ENCODE measurements at regions not wholly inside any gene's neighbourhood (a gene's known extent, or its start where the extent isn't known, plus 50 kb on each side); places are given as distances from the start of the nearest gene placed in this dataset.

DNA sequence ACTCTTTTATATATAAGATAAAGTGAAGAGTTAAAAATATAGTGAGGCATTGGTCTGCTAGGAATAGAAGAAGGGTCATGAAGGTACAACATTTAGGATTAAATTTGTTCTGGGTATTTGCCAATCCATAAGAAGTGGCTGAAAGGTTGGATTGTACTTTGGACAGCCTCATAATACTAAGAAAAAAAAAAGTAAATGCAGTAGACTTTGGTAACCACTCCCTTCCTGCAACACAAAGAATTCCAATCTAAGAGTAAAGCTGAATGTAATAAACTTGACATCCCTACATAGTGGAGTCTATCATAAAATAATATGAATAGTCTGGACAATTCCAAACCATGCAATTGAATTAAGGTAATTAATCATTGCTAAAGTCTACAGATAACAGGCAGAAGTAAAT is 2294.4 kb downstream of the LRRC4C start:
- Mint-ChIP-seq H3K36me3 (ENCODE audit: low read depth) (no peaks in the 10 kb centered on the region), H3K4me3 (no peak overlapping the region), H3K4me1 (no peaks in the 10 kb centered on the region), H3K27me3 (no peaks in the 10 kb centered on the region), H3K27ac (no peak overlapping the region), H3K9me3 (no peaks in the 10 kb centered on the region)
- POLR2A ChIA-PET = no interaction called here
- CTCF ChIA-PET = no interaction called here
- no peak for DNase-seq

DNA sequence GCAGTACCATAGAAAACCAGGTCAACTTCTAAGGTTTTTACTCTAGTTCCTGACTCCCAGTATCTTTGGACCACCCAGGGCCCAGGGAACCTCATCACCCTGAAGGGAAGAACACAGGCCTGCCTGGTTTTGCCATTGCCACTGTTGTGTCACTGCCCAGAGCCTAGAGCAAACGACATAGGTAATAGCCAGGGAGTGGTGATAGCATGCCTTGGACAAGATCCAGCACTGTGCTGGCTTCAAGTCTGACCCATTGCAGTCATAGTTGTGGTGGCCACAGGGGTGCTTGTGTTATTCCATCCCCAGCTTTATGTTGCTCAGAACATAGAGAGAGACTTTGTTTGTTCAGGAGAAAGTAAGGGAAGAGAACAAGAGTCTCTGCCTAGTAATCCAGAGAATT is 2310.2 kb downstream of the LRRC4C start:
- CTCF ChIA-PET = no interaction called here
- H3K27ac Mint-ChIP-seq = no peak overlapping the region
- POLR2A ChIA-PET = no interaction called here
- H3K9me3 Mint-ChIP-seq = peaks cover 5% of the 10 kb centered on the region
- no peaks in the 10 kb centered on the region for H3K27me3 Mint-ChIP-seq
- H3K4me1 Mint-ChIP-seq = no peaks in the 10 kb centered on the region
- H3K36me3 Mint-ChIP-seq (ENCODE audit: low read depth) = no peaks in the 10 kb centered on the region
- no peak overlapping the region for H3K4me3 Mint-ChIP-seq
- no peak for DNase-seq

DNA sequence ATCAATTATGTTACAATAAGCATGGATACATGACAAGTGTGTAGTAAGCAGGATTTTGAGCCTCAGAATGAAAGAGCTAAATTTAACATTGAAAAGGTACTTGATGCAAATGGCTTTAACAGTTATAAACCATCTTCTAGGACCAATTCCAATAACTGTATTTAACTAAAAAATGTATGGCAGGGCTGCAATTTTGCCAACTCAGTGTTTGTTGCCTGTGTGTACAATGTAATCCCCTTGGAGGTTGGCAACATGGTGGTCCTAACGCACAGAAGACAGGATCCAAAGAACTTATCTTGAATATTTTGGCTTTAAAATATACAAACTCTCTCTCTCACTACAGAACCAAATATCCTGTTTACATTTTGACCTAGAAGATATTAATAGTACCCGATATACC is 2314.1 kb downstream of the LRRC4C start:
- DNase-seq = no peak
- POLR2A ChIA-PET = no interaction called here
- no peaks in the 10 kb centered on the region for H3K9me3 Mint-ChIP-seq
- no peaks in the 10 kb centered on the region for H3K4me1 Mint-ChIP-seq
- no peaks in the 10 kb centered on the region for H3K36me3 Mint-ChIP-seq (ENCODE audit: low read depth)
- H3K27me3 Mint-ChIP-seq = no peaks in the 10 kb centered on the region
- CTCF ChIA-PET = no interaction called here
- no peak overlapping the region for H3K27ac Mint-ChIP-seq
- no peak overlapping the region for H3K4me3 Mint-ChIP-seq

DNA sequence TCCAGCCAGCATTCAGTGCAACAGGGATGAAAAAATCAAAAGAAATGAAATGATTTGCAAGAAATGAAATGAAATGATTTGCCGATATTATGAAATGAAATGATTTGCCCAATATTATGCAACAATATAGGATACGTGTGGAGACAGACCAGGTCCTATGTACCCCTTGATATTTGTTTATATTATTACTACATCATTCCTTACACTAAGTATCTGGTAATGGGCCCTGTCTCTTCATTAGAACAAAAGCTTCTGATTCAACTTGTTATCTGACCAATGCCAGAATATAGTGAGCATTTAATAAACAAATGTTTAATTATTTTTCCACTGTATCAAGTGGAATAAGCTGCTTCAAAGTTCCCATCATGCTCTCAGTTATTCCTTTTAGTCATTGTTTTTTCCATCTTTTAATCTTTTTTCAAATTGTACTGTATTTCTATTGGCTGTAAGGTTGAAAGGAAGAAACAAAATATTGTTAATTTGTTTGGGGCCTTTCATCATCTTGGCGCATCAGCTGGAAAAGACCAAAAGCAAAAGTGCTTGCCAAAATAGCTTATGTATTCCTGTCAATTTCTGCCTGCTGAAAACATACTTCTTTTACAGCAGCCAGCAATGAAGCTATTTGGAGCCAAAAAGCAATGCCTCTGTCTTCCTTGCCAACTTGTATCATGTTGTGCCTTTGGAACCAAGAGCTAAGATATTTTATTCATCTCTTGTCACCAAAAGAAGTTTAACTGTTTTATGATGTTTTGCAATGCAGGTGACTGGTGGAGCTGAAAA is 2314.9 kb downstream of the LRRC4C start:
- H3K4me3 Mint-ChIP-seq = no peak overlapping the region
- no peaks in the 10 kb centered on the region for H3K27me3 Mint-ChIP-seq
- ChIA-PET POLR2A (no interaction called here), CTCF (no interaction called here)
- H3K27ac Mint-ChIP-seq = no peak overlapping the region
- DNase-seq = no peak
- no peaks in the 10 kb centered on the region for H3K4me1 Mint-ChIP-seq
- no peaks in the 10 kb centered on the region for H3K9me3 Mint-ChIP-seq
- H3K36me3 Mint-ChIP-seq (ENCODE audit: low read depth) = no peaks in the 10 kb centered on the region

GRCh38 chr11:39139581-39139980 is 2319.9 kb downstream of the LRRC4C start:
- no peak overlapping the region for H3K27ac Mint-ChIP-seq
- POLR2A ChIA-PET = no interaction called here
- DNase-seq = no peak
- H3K9me3 Mint-ChIP-seq = peaks cover 2% of the 10 kb centered on the region
- CTCF ChIA-PET = no interaction called here
- no peak overlapping the region for H3K4me3 Mint-ChIP-seq
- H3K27me3 Mint-ChIP-seq = no peaks in the 10 kb centered on the region
- H3K4me1 Mint-ChIP-seq = no peaks in the 10 kb centered on the region
- H3K36me3 Mint-ChIP-seq (ENCODE audit: low read depth) = no peaks in the 10 kb centered on the region

DNA sequence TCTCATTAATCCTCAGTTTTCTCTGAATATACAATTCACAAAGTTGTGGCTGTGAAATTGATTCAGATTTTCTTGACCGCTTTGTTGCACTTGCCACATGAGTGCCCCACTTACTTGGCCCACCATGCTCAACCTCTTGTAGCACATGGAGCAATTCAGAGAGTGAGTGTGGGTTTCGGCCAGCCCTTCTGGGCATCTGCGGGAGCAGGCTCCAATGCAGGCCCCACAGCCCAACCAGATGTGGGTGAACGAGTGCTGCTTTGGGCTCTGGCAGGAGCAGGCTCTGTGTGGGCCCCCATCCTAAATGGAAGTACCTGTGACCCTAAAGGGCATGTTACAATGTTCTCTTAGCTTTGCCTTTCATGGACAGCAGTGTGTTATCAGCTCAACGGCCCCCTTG is 2338.6 kb downstream of the LRRC4C start:
- H3K9me3 Mint-ChIP-seq = peaks cover 9% of the 10 kb centered on the region
- no peak overlapping the region for H3K4me3 Mint-ChIP-seq
- no peaks in the 10 kb centered on the region for H3K36me3 Mint-ChIP-seq (ENCODE audit: low read depth)
- no peak overlapping the region for H3K27ac Mint-ChIP-seq
- H3K27me3 Mint-ChIP-seq = no peaks in the 10 kb centered on the region
- CTCF ChIA-PET = no interaction called here
- POLR2A ChIA-PET = no interaction called here
- DNase-seq = no peak
- no peaks in the 10 kb centered on the region for H3K4me1 Mint-ChIP-seq

GRCh38 chr11:39113606-39114005 is 2345.8 kb downstream of the LRRC4C start:
- ChIA-PET CTCF (no interaction called here), POLR2A (no interaction called here)
- Mint-ChIP-seq H3K27ac (no peak overlapping the region), H3K9me3 (peaks cover 4% of the 10 kb centered on the region), H3K36me3 (ENCODE audit: low read depth) (no peaks in the 10 kb centered on the region), H3K4me1 (no peaks in the 10 kb centered on the region), H3K4me3 (no peak overlapping the region), H3K27me3 (no peaks in the 10 kb centered on the region)
- no peak for DNase-seq

DNA sequence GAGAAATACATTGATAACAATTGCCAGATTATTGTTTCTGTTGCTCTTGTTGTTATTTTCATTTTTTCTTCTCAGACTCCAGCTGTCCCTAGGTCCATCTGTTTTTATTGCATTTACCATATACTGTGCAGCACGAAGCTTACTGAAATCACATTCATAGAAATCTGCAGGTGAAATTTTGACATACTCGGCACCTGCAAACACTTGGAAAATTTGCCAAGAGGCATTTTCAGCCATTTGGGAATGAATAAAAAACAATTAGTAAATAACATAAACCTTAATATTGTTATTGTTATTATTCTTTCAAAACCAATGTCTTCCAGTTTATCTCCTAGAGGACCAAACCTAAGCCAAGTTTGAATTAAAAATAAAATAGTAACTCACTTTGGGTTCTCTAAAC is 2357.2 kb downstream of the LRRC4C start:
- ChIA-PET CTCF (no interaction called here), POLR2A (no interaction called here)
- DNase-seq = no peak
- peaks cover 12% of the 10 kb centered on the region for H3K9me3 Mint-ChIP-seq
- H3K27ac Mint-ChIP-seq = no peak overlapping the region
- H3K36me3 Mint-ChIP-seq (ENCODE audit: low read depth) = no peaks in the 10 kb centered on the region
- H3K4me1 Mint-ChIP-seq = no peaks in the 10 kb centered on the region
- no peaks in the 10 kb centered on the region for H3K27me3 Mint-ChIP-seq
- no peak overlapping the region for H3K4me3 Mint-ChIP-seq

GRCh38 chr11:39078465-39078864 is 2381.0 kb downstream of the LRRC4C start:
- H3K4me1 Mint-ChIP-seq = no peaks in the 10 kb centered on the region
- ChIA-PET POLR2A (no interaction called here), CTCF (no interaction called here)
- H3K9me3 Mint-ChIP-seq = peaks cover 10% of the 10 kb centered on the region
- no peak for DNase-seq
- H3K4me3 Mint-ChIP-seq = no peak overlapping the region
- H3K36me3 Mint-ChIP-seq (ENCODE audit: low read depth) = no peaks in the 10 kb centered on the region
- no peak overlapping the region for H3K27ac Mint-ChIP-seq
- no peaks in the 10 kb centered on the region for H3K27me3 Mint-ChIP-seq

- ChIA-PET POLR2A (no interaction called here), CTCF (no interaction called here)
- no peak for DNase-seq
- H3K9me3 Mint-ChIP-seq = peaks cover 11% of the 10 kb centered on the region
- no peak overlapping the region for H3K4me3 Mint-ChIP-seq
- no peak overlapping the region for H3K27ac Mint-ChIP-seq
- no peaks in the 10 kb centered on the region for H3K4me1 Mint-ChIP-seq
- H3K36me3 Mint-ChIP-seq (ENCODE audit: low read depth) = no peaks in the 10 kb centered on the region
- H3K27me3 Mint-ChIP-seq = no peaks in the 10 kb centered on the region
Observed at GRCh38 chr11:39037611-39038010, 2421.8 kb downstream of the LRRC4C start.

- Mint-ChIP-seq H3K4me3 (no peak overlapping the region), H3K36me3 (ENCODE audit: low read depth) (no peaks in the 10 kb centered on the region), H3K27ac (no peak overlapping the region), H3K27me3 (no peaks in the 10 kb centered on the region), H3K4me1 (no peaks in the 10 kb centered on the region), H3K9me3 (peaks cover 9% of the 10 kb centered on the region)
- POLR2A ChIA-PET = no interaction called here
- CTCF ChIA-PET = no interaction called here
- DNase-seq = no peak
Observed at GRCh38 chr11:39036021-39036420, 2423.4 kb downstream of the LRRC4C start.

DNA sequence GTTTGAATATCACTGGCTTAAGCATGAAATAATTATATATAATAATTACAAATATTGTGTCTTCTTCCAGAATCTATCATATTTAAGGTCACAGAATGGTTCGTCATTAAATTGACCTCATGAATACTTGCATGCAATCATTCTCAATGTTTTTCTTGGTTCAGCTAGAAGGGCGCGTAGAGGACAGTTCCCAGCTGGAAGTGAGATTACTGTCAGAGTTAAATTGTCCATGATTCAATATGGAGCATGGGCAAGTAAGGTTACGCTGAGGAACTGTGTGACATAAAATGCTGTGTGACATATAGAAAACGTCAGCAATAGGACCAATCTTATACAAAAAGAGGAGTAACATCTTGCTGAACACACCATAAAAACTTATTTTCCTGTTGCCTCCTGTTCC is 2423.5 kb upstream of the RAG2 start:
- no peak for DNase-seq
- no peaks in the 10 kb centered on the region for H3K27me3 Mint-ChIP-seq
- H3K4me1 Mint-ChIP-seq = no peaks in the 10 kb centered on the region
- POLR2A ChIA-PET = no interaction called here
- no peak overlapping the region for H3K4me3 Mint-ChIP-seq
- CTCF ChIA-PET = no interaction called here
- H3K9me3 Mint-ChIP-seq = peaks cover 10% of the 10 kb centered on the region
- no peaks in the 10 kb centered on the region for H3K36me3 Mint-ChIP-seq (ENCODE audit: low read depth)
- no peak overlapping the region for H3K27ac Mint-ChIP-seq

DNA sequence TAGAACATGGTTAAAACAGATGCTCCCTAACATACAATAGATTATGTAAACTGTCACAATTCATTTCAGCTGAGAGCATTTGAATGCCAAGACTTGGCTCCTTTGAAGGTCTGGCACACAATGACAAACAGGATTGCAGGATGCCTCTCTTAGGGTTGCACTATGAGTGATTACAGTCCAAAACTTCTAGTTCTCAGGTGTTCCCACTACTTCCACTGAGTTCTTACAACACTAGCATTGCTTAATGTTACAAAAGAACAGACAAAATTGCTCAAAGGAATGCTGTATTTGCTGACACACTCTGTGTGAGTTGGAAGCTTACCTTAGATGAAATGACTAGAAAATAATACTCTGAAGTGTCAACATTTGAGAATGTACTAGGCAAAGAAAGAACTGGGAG is 2413.8 kb upstream of the RAG2 start:
- H3K27ac Mint-ChIP-seq = no peak overlapping the region
- no peaks in the 10 kb centered on the region for H3K36me3 Mint-ChIP-seq (ENCODE audit: low read depth)
- ChIA-PET POLR2A (no interaction called here), CTCF (no interaction called here)
- H3K27me3 Mint-ChIP-seq = no peaks in the 10 kb centered on the region
- no peaks in the 10 kb centered on the region for H3K4me1 Mint-ChIP-seq
- DNase-seq = no peak
- peaks cover 10% of the 10 kb centered on the region for H3K9me3 Mint-ChIP-seq
- no peak overlapping the region for H3K4me3 Mint-ChIP-seq

DNA sequence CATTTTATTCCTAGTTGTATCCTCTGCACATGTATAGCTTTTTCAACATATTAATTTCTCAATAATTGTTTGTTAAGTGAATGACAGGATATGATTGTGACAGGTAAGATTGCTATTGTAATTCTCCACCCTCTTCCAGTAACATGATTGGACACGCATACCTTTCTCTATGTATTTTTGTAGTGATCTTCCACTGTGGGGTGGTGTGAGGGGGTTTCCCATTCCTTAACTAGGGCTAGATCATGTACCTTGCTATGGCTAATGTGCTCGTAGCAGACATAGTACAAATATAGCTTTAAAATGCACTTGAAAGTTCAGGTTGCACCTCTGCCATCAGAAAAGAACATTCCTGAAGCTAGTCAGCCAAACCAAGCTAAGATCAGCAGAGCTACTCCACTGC is 2392.8 kb upstream of the RAG2 start:
- Mint-ChIP-seq H3K27me3 (no peaks in the 10 kb centered on the region), H3K9me3 (peaks cover 14% of the 10 kb centered on the region), H3K27ac (no peak overlapping the region), H3K36me3 (ENCODE audit: low read depth) (no peaks in the 10 kb centered on the region), H3K4me3 (no peak overlapping the region), H3K4me1 (no peaks in the 10 kb centered on the region)
- DNase-seq = no peak
- ChIA-PET CTCF (no interaction called here), POLR2A (no interaction called here)
